Activated CD4-positive, alpha-beta memory T cell treated with anti-CD3 and anti-CD28 coated beads, Interleukin-2, amount 10 ng/mL, durations not matched to agents 7 days and 5 days (primary cell): ENCODE measurements at regions not wholly inside any gene's neighbourhood (a gene's known extent, or its start where the extent isn't known, plus 50 kb on each side); places are given as distances from the start of the nearest gene placed in this dataset.

Experiments used
- CTCF ChIA-PET: fragments of 350-600 bp; sonication (Branson Sonifier 250); formaldehyde crosslinking; loops from one replicate; lab custom pipeline; 2021; ENCODE audit warnings: antibody characterized with exemption, inconsistent platforms; lab: Charles Lee
- POLR2A ChIA-PET: fragments of 350-600 bp; sonication (Branson Sonifier 250); formaldehyde crosslinking; loops from one replicate; lab custom pipeline; 2021; ENCODE audit warnings: antibody characterized with exemption; lab: Charles Lee
- DNase-seq: peaks from one replicate; pipeline ENCODE4 v3.0.0-alpha.2; 2020
- H3K27ac Mint-ChIP-seq: one replicate; pipeline ENCODE4 v1.8.0; 2021; ENCODE audit warnings: mild to moderate bottlenecking, mixed read lengths
- H3K27me3 Mint-ChIP-seq: one replicate; pipeline ENCODE4 v1.8.0; 2021; ENCODE audit warnings: mixed read lengths
- H3K36me3 Mint-ChIP-seq: one replicate; pipeline ENCODE4 v1.8.0; 2021; ENCODE audit warnings: low read depth, mixed read lengths
- H3K4me1 Mint-ChIP-seq: one replicate; pipeline ENCODE4 v1.8.0; 2021; ENCODE audit warnings: mixed read lengths
- H3K4me3 Mint-ChIP-seq: one replicate; pipeline ENCODE4 v1.8.0; 2021; ENCODE audit warnings: mild to moderate bottlenecking, mixed read lengths
- H3K9me3 Mint-ChIP-seq: one replicate; pipeline ENCODE4 v1.8.0; 2021; ENCODE audit warnings: mixed read lengths

DNA sequence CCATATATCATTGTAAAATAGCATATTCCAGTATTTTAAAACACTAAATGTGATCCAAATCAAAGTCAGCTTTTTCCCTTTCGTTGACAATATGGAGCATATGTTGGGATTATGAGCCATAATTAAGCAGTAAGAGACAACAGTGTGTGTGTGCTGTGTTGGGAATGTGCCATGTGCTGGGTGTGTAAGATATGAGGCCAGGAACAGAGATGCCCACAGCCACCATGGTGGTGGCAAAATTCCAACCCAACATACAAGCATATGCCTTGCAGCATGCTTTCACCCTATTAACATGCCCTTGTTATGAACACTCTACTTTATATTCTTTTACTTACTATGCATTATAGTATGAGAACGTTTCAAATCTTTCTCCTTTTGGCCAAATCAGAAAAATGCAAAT lies 1560.4 kb upstream of the TENM3 start:
- H3K9me3 Mint-ChIP-seq: peaks cover 2% of the 10 kb centered on the region
- no peak overlapping the region for H3K4me3 Mint-ChIP-seq
- H3K27ac Mint-ChIP-seq: no peak overlapping the region
- H3K4me1 Mint-ChIP-seq: no peaks in the 10 kb centered on the region
- H3K36me3 Mint-ChIP-seq: no peaks in the 10 kb centered on the region
- ChIA-PET POLR2A (no interaction called here), CTCF (no interaction called here)
- DNase-seq: no peak
- H3K27me3 Mint-ChIP-seq: no peaks in the 10 kb centered on the region

DNA sequence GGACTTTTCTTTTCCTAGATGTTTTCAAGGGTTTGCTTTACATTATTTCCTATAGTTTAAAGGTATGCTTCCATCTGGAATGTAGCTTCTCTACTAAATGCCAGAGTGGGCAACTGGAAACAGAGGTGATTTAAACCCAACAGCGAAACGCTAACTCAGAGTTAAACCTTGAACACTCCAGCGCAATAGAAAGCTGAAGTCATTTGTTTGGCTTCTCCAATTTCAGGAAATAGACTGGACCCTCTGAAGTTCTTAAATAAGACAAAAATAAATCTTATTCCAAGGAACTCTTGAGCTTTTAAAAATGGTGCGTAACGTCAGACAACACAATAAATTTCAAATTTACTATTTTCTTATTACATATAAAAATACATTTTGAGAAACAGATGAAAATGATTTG lies 1560.0 kb upstream of the TENM3 start:
- Mint-ChIP-seq H3K27ac (no peak overlapping the region), H3K4me3 (no peak overlapping the region), H3K9me3 (no peaks in the 10 kb centered on the region), H3K36me3 (no peaks in the 10 kb centered on the region), H3K27me3 (no peaks in the 10 kb centered on the region), H3K4me1 (no peaks in the 10 kb centered on the region)
- ChIA-PET CTCF (no interaction called here), POLR2A (no interaction called here)
- no peak for DNase-seq

DNA sequence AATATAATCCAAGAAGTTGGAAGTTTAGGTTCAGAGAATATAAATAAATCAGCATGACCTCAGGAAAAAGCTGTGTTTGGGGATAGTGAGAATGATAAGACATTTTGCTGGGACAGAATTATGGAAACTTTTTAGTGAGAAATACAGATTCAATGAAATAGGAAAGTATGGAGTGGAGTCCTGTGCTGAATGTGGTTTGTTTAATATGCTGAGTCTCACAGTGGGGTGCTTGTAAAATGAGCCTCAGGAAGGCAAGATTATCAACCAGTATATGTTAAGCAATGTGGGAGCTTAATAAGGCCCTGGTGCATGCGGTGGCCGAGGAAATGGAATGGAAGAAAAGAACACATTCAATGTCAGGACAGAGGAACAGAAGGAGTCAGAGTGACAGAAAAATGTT lies 1554.7 kb upstream of the TENM3 start:
- ChIA-PET CTCF (no interaction called here), POLR2A (no interaction called here)
- no peaks in the 10 kb centered on the region for H3K4me1 Mint-ChIP-seq
- no peak for DNase-seq
- H3K4me3 Mint-ChIP-seq: no peak overlapping the region
- no peak overlapping the region for H3K27ac Mint-ChIP-seq
- H3K9me3 Mint-ChIP-seq: peaks cover under 1% of the 10 kb centered on the region
- H3K27me3 Mint-ChIP-seq: no peaks in the 10 kb centered on the region
- no peaks in the 10 kb centered on the region for H3K36me3 Mint-ChIP-seq

DNA sequence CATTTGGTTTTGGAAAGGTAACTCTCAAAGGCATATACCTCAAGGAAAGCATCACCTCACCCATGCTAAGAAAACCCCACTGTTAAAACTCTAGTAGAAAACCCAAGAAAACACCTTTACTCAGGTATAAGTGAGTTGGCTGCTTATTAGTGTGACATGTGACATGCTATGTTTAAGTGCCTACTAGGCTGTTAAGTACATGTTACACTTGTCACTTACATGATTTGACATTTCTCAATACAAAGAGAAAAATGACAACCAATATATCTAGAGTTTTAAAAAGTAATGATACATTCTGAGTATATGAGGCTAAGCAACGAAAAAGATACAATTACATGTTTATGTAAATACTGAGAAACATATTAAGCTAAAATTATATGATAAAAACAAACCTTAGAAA lies 1548.3 kb upstream of the TENM3 start:
- no peaks in the 10 kb centered on the region for H3K27me3 Mint-ChIP-seq
- H3K27ac Mint-ChIP-seq: no peak overlapping the region
- H3K4me1 Mint-ChIP-seq: no peaks in the 10 kb centered on the region
- DNase-seq: no peak
- no peak overlapping the region for H3K4me3 Mint-ChIP-seq
- ChIA-PET CTCF (no interaction called here), POLR2A (no interaction called here)
- H3K36me3 Mint-ChIP-seq: no peaks in the 10 kb centered on the region
- H3K9me3 Mint-ChIP-seq: peaks cover 8% of the 10 kb centered on the region

DNA sequence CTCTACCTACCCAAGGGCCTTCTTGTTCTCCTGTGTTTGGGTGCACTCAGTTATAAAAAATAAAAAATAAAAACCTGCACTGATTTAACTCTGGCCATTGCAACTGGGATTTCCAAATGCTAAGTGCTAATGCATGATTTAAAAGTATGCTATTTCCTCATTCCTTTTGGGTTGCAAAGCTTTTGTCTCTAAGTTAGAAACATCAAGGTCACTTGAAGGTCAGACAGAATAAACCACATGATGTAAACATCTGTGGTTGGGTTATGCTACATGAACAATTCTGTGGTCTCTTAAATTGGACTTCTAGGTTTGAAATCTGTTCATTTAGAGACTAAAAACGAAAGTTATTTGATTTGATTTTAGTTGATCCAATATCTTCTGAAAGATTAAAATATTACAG lies 1547.4 kb upstream of the TENM3 start:
- Mint-ChIP-seq H3K4me3 (no peak overlapping the region), H3K36me3 (no peaks in the 10 kb centered on the region), H3K27me3 (no peaks in the 10 kb centered on the region), H3K4me1 (no peaks in the 10 kb centered on the region), H3K9me3 (peaks cover 8% of the 10 kb centered on the region), H3K27ac (no peak overlapping the region)
- ChIA-PET POLR2A (no interaction called here), CTCF (no interaction called here)
- no peak for DNase-seq

DNA sequence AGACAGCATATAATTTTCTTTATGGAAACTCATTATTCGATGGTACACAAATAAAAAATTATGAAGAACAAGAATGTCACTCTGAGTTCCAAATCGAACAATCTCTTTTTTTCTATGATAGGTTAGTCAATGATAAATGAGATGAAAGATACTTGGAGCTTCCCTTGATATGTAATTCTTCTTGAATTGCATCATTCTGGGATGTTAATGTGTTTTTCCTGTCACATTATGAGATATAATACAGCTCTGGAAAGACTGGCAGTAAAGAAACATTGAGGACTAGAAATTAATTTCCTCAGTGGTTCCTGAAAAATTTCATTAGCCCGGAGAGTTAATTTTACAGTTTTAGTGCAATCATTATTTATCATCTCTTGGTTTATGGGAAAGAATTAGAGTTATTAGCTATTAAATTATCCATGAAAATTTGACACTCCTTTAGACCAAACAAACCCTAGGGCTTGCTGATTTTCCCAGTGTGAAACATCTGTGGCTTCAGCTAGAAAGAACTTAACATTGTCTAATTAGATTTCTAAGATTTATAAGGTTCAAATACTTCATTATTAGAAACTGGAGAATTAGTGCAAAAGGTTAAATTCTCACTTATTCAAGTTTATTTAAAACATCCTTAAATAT lies 1546.6 kb upstream of the TENM3 start:
- no peaks in the 10 kb centered on the region for H3K4me1 Mint-ChIP-seq

DNA sequence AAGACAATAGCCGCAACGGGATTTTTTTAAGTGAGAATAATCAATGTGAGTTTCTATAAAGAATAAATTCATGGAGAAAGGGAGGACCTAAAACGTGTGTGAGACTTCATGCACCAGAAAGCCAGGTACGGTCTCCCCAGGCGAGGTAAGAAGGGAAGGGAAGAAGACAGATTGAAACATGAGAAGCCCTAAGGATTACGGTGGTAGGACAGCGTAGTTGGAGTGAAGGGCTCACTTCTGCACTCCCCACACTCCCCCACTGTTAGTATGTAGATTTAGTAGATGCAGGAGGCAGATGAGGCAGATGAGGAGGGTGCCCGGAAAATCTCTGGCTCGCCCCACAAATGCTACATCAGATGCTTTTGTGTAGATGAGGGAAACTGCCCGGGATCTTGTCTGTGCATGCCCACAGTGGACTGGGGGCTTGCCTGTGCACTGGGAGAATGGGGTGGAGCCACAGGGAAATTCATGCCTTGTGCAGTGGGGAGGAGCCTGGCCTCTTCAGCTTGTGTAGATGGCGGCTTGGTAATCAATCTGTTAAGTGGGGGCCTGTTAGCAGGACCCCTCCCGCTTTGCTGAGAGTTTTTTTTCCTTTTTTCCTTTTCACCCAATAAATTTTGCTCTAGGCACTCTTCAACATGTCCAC lies 1544.5 kb upstream of the TENM3 start:
- Mint-ChIP-seq H3K36me3 (no peaks in the 10 kb centered on the region), H3K9me3 (peaks cover 5% of the 10 kb centered on the region), H3K27me3 (no peaks in the 10 kb centered on the region), H3K4me3 (no peak overlapping the region), H3K27ac (no peak overlapping the region), H3K4me1 (no peaks in the 10 kb centered on the region)
- ChIA-PET CTCF (no interaction called here), POLR2A (no interaction called here)
- no peak for DNase-seq

More for the DNA sequence above, 1546.6 kb upstream of the TENM3 start:
- Mint-ChIP-seq H3K4me3 (no peak overlapping the region), H3K27ac (no peak overlapping the region), H3K9me3 (peaks cover 8% of the 10 kb centered on the region), H3K36me3 (no peaks in the 10 kb centered on the region), H3K27me3 (no peaks in the 10 kb centered on the region)
- no peak for DNase-seq
- CTCF ChIA-PET: no interaction called here
- POLR2A ChIA-PET: no interaction called here

DNA sequence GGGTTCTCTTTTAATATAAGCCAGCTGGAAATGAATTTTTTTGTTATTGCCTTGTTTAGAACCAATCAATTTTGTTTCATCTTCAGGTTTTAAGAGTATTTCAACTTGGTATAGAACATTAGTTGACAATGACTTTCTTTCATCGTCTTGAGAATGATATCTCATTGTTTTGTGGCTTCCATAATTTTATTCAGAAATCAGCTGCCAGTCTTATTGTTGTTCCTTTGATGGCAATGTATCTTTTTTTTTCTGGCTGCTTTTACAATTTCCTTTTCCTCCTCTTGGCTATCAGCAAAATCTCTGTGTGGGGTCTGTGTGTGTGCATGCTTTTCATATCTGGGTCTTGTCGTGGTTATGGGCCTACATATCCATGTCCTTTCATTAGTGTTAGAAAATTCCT lies 1536.4 kb upstream of the TENM3 start:
- Mint-ChIP-seq H3K27me3 (no peaks in the 10 kb centered on the region), H3K36me3 (no peaks in the 10 kb centered on the region), H3K4me3 (no peak overlapping the region), H3K4me1 (no peaks in the 10 kb centered on the region), H3K9me3 (no peaks in the 10 kb centered on the region), H3K27ac (no peak overlapping the region)
- POLR2A ChIA-PET: no interaction called here
- DNase-seq: no peak
- CTCF ChIA-PET: no interaction called here

DNA sequence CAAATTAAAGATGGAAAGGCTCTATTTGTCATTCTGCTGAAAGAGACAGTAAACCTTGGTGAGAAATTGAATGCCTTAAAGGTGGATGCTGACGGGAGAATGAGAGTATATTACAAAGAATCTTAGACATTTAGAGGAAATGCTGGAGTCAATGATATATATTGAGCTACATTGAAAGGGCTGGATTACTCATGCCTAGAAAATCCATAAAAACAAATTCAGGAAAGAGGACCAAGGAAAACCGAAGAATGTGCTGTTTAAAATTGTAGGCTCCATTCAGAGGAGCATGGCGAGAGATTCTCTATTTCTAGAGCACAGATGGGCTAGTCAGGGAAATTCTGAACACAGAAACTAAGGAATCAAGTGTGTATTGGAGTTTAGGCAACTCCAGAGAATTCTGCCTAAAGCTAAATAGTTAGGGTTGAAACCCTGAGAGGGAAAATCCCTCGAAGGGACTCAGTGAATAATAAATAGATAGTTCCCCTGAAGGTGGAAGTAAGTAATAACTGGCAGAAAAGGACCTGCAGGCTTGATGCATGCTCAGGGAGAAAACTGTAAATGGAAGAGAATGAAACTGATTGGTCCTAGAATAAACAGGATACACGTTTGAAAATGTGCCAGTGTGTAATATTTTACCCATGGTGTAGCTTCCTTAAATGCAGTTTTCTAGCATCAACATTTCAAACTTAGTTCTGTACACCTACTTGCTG lies 1532.4 kb upstream of the TENM3 start:
- DNase-seq: no peak
- CTCF ChIA-PET: no interaction called here
- H3K9me3 Mint-ChIP-seq: peaks cover 3% of the 10 kb centered on the region
- H3K27me3 Mint-ChIP-seq: no peaks in the 10 kb centered on the region
- no peaks in the 10 kb centered on the region for H3K36me3 Mint-ChIP-seq
- POLR2A ChIA-PET: no interaction called here
- H3K4me3 Mint-ChIP-seq: no peak overlapping the region
- no peak overlapping the region for H3K27ac Mint-ChIP-seq
- H3K4me1 Mint-ChIP-seq: no peaks in the 10 kb centered on the region

DNA sequence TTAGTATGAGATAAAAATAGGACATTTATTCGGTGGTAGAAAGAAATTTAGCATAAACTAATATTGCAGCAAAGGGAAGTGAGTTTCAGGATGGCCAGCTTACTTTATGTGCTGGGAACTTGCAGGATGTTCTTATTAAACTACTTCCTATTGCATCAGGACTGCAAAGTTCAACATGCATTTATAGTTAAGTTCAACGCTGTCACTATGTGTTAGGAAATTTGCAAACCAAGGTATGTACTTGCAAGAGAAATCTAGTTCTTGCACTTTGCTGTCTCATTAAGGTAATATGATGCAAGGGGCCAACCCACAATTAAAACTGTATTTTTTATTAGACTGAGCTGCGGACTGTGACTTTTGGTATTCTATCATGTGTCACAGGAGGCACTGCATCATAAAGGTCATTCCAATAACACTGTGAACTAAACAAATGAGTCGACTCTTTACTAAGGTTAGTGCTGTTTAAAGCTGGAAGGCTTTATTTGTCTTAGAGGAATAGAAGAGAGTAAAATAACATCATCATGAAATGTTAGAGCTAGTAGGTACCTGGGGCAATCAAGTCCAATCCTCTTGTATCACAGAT lies 1525.7 kb upstream of the TENM3 start:
- Mint-ChIP-seq H3K27ac (no peak overlapping the region), H3K36me3 (no peaks in the 10 kb centered on the region), H3K4me1 (no peaks in the 10 kb centered on the region), H3K27me3 (no peaks in the 10 kb centered on the region), H3K4me3 (no peak overlapping the region), H3K9me3 (peaks cover 7% of the 10 kb centered on the region)
- ChIA-PET CTCF (no interaction called here), POLR2A (no interaction called here)
- DNase-seq: no peak

DNA sequence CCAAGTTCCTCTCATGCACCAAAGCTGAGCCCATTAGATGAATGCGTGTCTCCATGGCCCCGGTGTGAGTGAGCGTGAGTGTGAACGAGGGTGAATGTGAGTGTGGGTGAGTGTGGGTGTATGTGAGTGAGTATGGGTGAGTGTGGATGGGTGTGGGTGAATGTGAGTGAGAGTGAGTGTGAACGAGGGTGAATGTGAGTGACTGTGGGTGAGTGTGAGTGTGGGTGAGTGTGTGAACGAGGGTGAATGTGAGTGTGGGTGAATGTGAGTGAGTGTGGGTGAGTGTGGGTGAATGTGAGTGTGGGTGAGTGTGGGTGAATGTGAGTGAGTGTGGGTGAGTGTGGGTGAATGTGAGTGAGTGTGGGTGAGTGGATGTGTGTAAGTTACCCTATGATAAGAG lies 1521.8 kb upstream of the TENM3 start:
- H3K4me3 Mint-ChIP-seq: no peak overlapping the region
- DNase-seq: no peak
- peaks cover 9% of the 10 kb centered on the region for H3K9me3 Mint-ChIP-seq
- CTCF ChIA-PET: no interaction called here
- no peaks in the 10 kb centered on the region for H3K4me1 Mint-ChIP-seq
- H3K36me3 Mint-ChIP-seq: no peaks in the 10 kb centered on the region
- POLR2A ChIA-PET: no interaction called here
- no peak overlapping the region for H3K27ac Mint-ChIP-seq
- H3K27me3 Mint-ChIP-seq: no peaks in the 10 kb centered on the region

DNA sequence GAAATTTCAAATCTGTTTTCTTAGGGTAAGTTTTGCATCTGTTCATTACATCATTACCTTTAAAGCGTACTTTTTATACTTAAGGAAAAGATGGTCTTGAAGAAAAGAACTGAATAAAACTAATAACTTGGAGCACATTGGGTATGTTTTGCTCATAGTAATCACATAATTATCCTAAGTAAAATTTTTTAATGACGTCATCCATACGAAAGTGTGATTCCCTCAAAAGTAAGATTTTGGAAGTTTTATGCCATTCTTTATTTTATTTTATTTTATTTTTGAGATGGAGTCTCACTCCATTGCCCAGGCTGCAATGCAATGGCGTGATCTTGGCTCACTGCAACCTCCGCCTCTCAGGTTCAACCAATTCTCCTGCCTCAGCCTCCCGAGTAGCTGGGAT lies 1516.6 kb upstream of the TENM3 start:
- ChIA-PET CTCF (no interaction called here), POLR2A (no interaction called here)
- Mint-ChIP-seq H3K27ac (no peak overlapping the region), H3K36me3 (no peaks in the 10 kb centered on the region), H3K4me3 (no peak overlapping the region), H3K27me3 (no peaks in the 10 kb centered on the region), H3K4me1 (no peaks in the 10 kb centered on the region), H3K9me3 (peaks cover 4% of the 10 kb centered on the region)
- no peak for DNase-seq

DNA sequence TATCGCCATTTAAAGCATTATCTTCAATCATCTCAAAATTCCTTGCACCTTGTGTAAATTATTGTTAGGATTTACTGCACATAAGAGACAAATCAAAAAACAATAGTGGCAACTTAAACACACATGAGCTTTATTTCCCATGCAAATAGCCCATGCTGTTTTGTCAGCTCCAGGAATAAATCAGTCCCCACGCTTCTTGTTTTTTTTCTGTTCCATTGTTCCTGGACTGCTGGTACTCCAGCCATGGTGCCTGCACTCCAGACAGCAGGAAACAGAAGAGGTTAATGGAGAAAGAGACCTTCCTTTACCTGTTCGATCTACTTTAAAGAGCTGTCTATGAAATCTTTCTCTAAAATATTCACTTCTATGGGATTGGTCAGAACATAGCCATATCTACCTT lies 1515.7 kb upstream of the TENM3 start:
- H3K4me3 Mint-ChIP-seq: no peak overlapping the region
- no peak overlapping the region for H3K27ac Mint-ChIP-seq
- no peak for DNase-seq
- H3K36me3 Mint-ChIP-seq: no peaks in the 10 kb centered on the region
- CTCF ChIA-PET: no interaction called here
- H3K27me3 Mint-ChIP-seq: no peaks in the 10 kb centered on the region
- H3K9me3 Mint-ChIP-seq: peaks cover 4% of the 10 kb centered on the region
- POLR2A ChIA-PET: no interaction called here
- no peaks in the 10 kb centered on the region for H3K4me1 Mint-ChIP-seq
